Fibroblast of villous mesenchyme (primary cell): ENCODE measurements at regions not wholly inside any gene's neighbourhood (a gene's known extent, or its start where the extent isn't known, plus 50 kb on each side); places are given as distances from the start of the nearest gene placed in this dataset.

ENCODE experiments used
- DNase-seq: peaks from one replicate; pipeline ENCODE4 v3.0.0-alpha.2; 2010; ENCODE audit warnings: low read depth
- H3K4me3 ChIP-seq: 2 replicates; pipeline ENCODE4 v1.5.1; 2011; ENCODE audit warnings: low read depth, mild to moderate bottlenecking, low read length
- TF ChIP-seq, protein P1 (sequence below): IDR thresholded peaks from 2 replicates; pipeline ENCODE4 v1.5.1; 2012; ENCODE audit warnings: low read depth, mild to moderate bottlenecking, low read length; ENCODE audit not compliant: insufficient read depth

DNA sequence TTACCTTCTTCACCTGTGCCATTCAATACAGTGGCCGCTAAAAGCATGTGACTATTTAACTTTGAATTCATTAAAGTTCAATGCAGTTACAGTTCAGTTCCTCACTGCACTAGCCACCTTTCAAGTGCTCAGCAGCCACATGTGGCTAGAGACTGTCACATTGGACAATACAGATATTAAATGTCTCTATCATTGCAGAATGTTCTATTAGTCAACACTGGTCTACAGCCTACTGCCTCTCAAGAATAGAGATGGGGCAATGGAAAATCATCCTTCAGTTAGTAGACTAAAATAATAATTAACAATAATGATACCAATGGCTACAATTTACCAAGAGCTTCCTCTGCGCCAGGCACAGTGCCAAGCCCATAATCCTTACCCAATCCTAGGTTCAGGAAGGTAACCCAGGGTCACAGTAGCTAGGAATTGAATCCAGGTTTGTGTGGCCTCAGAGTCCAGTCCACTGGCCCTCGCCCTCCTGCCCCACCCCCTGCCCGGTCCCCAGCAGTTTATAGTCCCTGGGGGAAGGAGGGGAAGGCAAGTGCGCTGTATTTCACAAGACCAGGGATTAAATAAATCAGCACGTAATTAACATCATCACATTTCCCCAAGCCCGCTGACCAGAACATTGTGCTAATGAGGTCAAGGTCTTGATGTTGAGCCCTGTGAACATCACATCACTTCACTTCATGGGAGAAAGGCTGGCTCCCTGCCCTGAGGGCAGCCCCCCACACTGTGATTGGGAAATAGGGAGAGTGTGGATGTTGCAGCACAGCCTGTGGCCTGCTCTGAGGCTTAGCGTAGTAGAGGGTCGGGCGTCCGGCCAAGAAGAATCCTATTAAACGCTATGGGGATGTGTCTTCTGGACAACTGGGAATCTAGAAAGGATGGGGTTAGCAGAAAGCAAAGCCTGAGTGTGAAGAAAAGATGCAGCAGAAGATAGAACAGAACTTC, 147.2 kb downstream of the VEGFA start:
- peak; percentile 99 for DNase-seq
- TF ChIP-seq, protein P1, sequence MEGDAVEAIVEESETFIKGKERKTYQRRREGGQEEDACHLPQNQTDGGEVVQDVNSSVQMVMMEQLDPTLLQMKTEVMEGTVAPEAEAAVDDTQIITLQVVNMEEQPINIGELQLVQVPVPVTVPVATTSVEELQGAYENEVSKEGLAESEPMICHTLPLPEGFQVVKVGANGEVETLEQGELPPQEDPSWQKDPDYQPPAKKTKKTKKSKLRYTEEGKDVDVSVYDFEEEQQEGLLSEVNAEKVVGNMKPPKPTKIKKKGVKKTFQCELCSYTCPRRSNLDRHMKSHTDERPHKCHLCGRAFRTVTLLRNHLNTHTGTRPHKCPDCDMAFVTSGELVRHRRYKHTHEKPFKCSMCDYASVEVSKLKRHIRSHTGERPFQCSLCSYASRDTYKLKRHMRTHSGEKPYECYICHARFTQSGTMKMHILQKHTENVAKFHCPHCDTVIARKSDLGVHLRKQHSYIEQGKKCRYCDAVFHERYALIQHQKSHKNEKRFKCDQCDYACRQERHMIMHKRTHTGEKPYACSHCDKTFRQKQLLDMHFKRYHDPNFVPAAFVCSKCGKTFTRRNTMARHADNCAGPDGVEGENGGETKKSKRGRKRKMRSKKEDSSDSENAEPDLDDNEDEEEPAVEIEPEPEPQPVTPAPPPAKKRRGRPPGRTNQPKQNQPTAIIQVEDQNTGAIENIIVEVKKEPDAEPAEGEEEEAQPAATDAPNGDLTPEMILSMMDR, result no peak
- H3K4me3 ChIP-seq, result no peak overlapping the region

DNA sequence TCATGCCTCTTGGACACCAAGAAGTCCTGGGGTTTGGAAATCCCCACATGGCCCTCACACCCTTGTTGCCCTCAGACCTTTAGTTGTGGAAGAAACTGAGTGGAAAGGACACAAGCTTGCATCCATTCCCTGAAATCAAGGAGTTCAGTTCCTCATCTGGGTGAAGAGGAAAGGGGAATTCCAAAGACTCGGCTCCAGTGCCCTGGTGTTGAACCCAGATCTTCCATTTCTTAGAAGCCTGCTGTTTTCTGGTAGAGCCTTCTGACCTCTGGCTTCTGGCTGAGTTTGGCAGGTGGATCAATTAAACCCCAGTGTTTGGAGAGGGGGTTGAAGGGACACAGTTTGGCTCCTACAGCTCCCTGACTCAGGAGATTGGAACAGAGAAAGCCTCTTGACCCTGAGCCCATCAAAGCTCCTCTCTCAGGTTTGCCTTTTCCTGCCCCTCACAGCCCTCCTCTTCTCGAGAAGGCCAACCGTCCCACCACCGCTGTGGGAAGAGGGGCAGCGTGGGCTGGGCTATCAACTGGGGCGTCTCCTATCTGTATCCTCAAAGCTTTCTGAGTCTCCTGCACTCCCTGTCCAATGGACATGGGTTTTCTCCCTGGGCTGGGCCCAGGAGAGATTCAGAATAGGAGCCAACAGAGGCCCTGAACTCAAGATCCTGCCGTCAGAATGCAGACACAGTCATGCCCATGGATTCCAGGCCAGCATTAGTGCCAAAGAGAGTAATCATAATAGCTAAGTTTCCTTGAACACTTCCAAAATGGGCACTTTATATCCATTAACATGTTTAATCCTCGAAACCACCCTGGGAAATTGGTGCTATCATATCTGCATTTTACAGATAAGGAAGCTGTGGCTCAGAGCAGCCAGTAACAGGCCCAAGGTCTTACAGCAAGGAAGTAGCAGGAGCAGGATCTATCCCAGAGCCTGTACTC, 146.2 kb downstream of the VEGFA start:
- TF ChIP-seq, protein P1, result no peak
- no peak overlapping the region for H3K4me3 ChIP-seq
- peak; percentile 61 for DNase-seq

DNA sequence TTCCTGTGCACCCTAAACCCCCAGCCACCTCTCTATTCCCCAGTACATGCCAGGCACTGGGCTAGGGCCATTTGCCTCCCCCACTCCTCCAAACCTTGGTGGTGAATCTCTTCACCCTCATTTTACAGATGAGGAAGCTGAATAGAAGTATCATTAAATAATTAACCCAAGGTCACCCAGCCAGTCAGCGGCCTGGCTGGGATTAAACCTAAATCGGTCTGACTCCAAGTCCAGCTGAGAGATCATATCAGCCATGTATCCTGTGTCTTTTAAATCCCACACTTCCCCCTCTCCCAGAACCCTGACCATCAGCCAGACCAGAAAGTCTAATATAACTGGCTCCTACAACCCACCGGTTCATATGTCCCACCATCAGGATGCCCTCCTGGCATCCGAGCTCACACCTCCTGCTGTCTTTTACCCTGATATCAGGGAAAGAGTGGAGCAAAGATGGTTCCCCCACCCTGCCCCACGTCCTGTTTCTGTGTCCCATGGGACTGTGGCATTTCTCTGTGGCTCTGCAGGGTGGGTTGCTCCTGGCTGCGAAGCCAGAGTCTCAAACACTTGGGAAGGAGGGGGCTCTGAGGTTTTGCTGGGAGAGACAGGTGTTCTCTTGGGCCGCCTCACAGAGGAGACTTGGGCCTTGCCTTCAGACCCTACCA, 145.3 kb downstream of the VEGFA start:
- TF ChIP-seq, protein P1, result no peak
- no peak overlapping the region for H3K4me3 ChIP-seq
- no peak for DNase-seq

DNA sequence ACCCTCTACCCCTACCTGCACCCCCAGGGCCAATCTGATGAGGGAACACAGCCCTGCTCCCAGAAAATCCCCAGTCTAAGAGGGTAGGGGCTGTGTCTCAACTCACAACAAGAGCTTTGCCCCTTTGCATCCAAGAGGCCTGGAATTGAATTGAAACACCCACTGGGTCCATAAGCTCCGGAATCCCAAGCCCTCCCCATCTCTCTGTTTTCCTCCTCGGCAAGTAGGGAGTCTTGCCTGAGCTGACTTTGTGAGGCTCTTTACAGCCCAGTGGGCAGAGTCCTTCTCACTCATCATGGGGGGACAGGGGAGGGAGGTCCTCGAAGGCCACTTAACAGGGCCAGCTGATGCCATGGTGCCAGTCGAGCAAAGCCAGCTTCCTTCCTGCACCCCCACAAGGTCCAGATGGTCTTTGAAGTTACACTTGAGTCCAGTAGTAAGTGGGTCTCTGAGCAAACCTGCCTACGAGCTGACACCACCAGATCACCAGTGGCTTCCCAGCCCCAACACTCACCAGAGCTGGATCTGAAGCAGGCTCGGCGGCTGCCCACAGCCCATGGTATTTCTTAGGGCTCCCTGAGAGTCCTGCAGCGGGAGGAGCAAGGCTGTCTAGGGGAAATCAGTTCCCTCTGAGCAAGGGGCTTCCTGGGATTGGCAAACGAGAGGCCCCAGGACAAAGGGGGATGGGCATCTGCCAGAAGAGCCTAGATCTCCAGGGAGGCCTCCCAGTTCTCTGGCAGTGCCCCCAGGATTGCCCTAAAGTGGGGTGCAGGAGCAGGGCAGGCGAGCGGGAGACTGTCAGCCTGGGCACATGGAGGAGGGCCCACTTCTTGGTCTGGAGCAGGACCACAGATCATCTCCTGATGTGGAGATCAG, 144.5 kb downstream of the VEGFA start:
- TF ChIP-seq, protein P1, result no peak
- no peak for DNase-seq
- no peak overlapping the region for H3K4me3 ChIP-seq

DNA sequence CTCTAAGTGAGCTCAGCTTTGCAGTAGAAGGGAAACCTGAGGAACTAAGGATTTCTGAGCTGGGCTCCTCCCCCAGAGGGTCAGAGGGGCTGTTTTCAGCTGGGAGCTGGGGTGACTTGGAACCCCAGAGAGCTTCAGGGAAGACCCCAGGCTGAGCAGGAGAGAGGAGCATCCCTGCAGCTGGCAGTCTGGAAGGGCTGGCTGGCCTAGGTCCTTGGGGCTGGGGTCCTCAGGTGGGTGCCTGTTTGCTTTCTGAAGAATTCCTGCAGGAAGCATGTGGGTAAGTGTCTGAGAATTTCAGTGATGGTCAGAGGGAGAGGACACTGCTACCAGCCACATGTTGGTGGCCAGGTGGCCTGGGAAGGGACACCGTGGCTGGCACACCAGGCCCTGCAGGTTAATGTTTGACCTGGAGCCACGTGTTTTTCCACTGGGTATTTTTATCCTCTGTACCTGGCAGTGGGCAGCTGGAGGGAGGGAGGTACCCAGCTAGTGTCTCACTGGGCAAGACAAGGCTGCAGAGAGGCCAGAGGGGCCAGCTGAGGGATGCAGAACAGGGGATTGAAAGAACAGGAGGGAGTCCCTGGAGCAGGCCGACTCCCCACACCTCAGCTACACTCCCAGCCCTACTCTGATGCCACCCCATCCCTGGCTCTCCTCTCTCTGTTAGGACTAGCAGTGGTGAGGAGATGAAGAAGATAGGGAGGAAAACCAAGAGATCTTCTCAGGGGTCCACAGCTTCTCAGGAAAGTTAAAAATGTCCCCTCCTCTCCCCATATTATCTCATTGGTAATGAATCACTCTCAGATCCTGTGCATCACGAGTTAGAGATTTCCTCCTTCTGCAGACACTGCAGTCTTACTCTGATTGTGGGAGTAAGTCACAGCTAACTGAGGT, 143.6 kb downstream of the VEGFA start:
- TF ChIP-seq, protein P1, result no peak
- peak; percentile 26 for DNase-seq
- H3K4me3 ChIP-seq, result no peak overlapping the region
